ENCODE measurements at regions not wholly inside any gene's neighbourhood (a gene's known extent, or its start where the extent isn't known, plus 50 kb on each side); places are given as distances from the start of the nearest gene placed in this dataset.

GRCh38 chr6:41455818-41456217, 90.4 kb upstream of the FOXP4 start:
- no CpG with 5 or more reads among the region's 4 CpGs for WGBS (ENCODE audit: extremely low coverage, insufficient read length, low lambda C conversion rate)
- Mint-ChIP-seq H3K36me3 (ENCODE audit: insufficient read depth in 1 of 3, low read depth in 3 of 3) (no peaks in the 10 kb centered on the region), H3K9me3 (no peaks in the 10 kb centered on the region), H3K27ac (no peak overlapping the region; a peak in 1 of 7 replicates), H3K4me1 (peaks cover 38% of the 10 kb centered on the region in 2 experiments), H3K27me3 (ENCODE audit: low read depth) (peaks cover 52% of the 10 kb centered on the region), H3K4me3 (no peak overlapping the region)
- H3K4me1 ChIP-seq (ENCODE audit: insufficient read depth, low read length): no peaks in the 10 kb centered on the region
- no peak overlapping the region for H3K27ac ChIP-seq (ENCODE audit: insufficient read length, low read depth, low read length)
- no peak overlapping the region for H2BK20ac ChIP-seq (ENCODE audit: low read depth, low read length, poor library complexity, severe bottlenecking)
- no peaks in the 10 kb centered on the region for H3K23me2 ChIP-seq (ENCODE audit: insufficient read length, low read depth, low read length, poor library complexity, severe bottlenecking)
- H3K14ac ChIP-seq (ENCODE audit: insufficient read depth, low read length): no peak overlapping the region; the same call in 1 of the 2 replicates
- no peak overlapping the region for H3K9ac ChIP-seq (ENCODE audit: extremely low read depth, insufficient read length, low read length)
- no peak overlapping the region for H2BK15ac ChIP-seq (ENCODE audit: low read depth, low read length)
- no peak overlapping the region for H3K4me2 ChIP-seq (ENCODE audit: insufficient read depth, insufficient read length, low read length)
- no peak overlapping the region for H3T11ph ChIP-seq (ENCODE audit: low read length)
- H3K9me3 ChIP-seq (ENCODE audit: control insufficient read depth, low read depth, low read length): no peaks in the 10 kb centered on the region
- H2BK5ac ChIP-seq (ENCODE audit: insufficient read length, low read length): no peak overlapping the region
- H2AFZ ChIP-seq (ENCODE audit: low read length): no peak overlapping the region
- H3K56ac ChIP-seq (ENCODE audit: insufficient read length, low read depth, low read length): no peak overlapping the region
- no peak overlapping the region for H3K18ac ChIP-seq (ENCODE audit: insufficient read length, low read depth, low read length)
- TF ChIP-seq CTCF (conservative IDR thresholded peaks at IDR 0.05): no peak
- H2BK12ac ChIP-seq (ENCODE audit: insufficient read length, low read depth, low read length): no peak overlapping the region
- H2BK120ac ChIP-seq (ENCODE audit: low read depth, low read length, poor library complexity, severe bottlenecking): no peak overlapping the region
- no peak overlapping the region for H3K4ac ChIP-seq (ENCODE audit: low read depth, low read length)
- no peak overlapping the region for H4K5ac ChIP-seq (ENCODE audit: insufficient read length, low read depth, low read length)
- no peaks in the 10 kb centered on the region for H3K79me2 ChIP-seq (ENCODE audit: insufficient read depth, low read length)
- H4K20me1 ChIP-seq (ENCODE audit: control insufficient read depth, insufficient read depth, insufficient read length): no peaks in the 10 kb centered on the region
- no peak for DNase-seq
- H4K91ac ChIP-seq (ENCODE audit: insufficient read length, low read depth, low read length): no peak overlapping the region
- peaks cover 5% of the 10 kb centered on the region; the same call in 1 of the 2 replicates for H3K27me3 ChIP-seq (ENCODE audit: insufficient read depth, low read length)
- H3K79me1 ChIP-seq (ENCODE audit: insufficient read depth, low read depth, low read length, poor library complexity, severe bottlenecking): no peaks in the 10 kb centered on the region
- H3K23ac ChIP-seq (ENCODE audit: insufficient read length, low read depth, low read length): no peak overlapping the region
- H2AK5ac ChIP-seq (ENCODE audit: insufficient read length, low read length): no peak overlapping the region
- H4K8ac ChIP-seq (replicated peaks; ENCODE audit: insufficient read length, low read depth, low read length): no peak overlapping the region
